GM18502 (cell line): ENCODE measurements at regions not wholly inside any gene's neighbourhood (a gene's known extent, or its start where the extent isn't known, plus 50 kb on each side); places are given as distances from the start of the nearest gene placed in this dataset.
"Not testable (repeated sequence)": the region's sequence is repeated elsewhere in the genome, so short reads cannot be mapped to it uniquely, and the experiment has no call there.

Experiments
- ATAC-seq: cut with Tn5 transposase; IDR thresholded peaks from one replicate; pipeline ENCODE4 v1.9.1; 2021; ENCODE audit warnings: mild to moderate bottlenecking; ENCODE audit not compliant: unreplicated experiment, poor library complexity

- no peak for ATAC-seq
These were observed 212.0 kb downstream of the RPAP3 start for GRCh38 chr12:47493801-47494200.

DNA sequence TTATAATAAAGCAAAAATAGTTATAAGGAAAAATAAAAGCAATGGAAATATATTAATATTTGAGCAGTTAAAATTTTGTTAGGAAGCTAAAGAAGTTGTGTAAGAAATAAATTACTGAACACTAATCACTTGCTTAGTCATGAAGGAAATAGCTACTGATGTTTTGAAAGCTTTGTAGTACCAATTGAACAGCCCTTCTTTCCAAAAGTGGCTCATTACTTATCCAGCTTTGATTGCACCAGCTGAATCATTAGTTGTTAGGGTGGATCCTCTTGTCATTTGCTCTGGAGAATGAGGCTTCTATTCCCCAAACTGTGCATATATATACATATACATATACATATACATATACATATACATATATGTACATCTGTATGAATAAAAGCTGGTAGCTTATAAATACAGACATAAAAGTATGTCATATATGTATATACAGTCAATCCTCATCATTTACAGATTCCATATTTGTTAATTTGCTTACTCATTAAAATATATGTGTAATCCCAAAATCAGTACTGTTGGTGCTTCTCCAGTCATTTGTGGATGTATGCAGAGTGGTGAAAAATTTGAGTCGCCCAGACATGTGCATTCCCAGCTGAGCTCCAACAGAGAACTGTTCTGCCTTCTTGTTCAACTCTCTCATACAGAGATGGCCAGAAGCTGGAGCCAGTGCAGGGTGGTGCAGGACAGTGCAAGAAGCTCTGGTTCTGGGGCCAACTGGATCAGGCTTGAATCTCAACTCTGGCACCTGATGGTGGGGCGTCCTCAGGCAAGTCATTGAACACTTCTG, 214.1 kb downstream of the RPAP3 start:
- ATAC-seq, result no peak

DNA sequence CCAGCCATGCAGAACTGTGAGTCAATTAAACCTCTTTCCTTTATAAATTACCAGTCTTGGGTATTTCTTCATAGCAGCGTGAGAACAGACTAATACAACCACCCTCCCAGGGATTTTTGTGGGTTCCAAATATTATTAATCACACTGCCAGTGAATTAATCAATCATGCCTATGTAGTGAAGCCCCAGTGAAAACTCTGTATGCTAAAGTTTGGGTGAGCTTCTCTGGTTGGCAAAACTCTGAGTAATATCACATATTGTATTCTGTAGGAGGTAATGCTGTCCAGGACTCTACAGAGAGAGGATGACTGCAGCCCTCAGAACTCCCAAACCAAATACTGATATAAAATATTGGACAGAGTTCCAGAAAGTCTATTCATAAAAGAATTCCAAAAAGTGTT, 216.9 kb downstream of the RPAP3 start:
- no peak for ATAC-seq

DNA sequence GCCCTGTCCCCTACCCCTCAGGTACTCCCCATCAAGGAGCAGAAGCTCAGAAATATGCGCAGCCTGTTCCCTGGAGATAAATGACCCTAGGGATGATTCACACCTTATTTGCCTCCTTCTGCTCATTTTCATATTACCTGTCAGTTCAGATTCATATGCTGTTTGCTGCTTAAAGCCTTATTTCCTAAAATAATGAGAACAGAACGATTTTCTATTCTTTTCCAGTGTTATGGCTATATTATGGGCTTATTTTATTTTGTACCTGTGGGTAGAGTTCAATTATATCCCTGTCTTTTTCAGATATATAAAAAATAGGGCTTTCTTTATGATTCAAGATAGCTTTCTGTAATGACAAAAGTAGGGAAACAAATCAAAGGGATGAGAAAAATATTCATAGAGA, 224.8 kb downstream of the RPAP3 start:
- no peak for ATAC-seq

DNA sequence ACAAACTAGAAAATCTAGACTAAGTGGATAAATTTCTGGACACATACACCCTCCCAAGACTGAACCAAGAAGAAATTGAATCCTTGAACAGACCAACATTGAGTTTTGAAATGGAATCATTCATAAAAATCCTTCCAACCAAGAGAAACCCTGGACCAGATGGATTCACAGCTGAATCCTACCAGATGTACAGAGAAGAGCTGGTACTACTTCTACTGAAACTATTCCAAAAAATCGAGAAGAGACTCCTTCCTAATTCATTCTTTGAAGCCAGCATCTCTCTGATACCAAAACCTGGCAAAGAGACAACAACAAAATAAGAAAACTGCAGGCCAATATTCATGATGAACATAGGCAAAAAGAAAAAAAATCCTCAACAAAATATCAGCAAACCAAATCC, 227.4 kb downstream of the RPAP3 start:
- ATAC-seq, result no peak

DNA sequence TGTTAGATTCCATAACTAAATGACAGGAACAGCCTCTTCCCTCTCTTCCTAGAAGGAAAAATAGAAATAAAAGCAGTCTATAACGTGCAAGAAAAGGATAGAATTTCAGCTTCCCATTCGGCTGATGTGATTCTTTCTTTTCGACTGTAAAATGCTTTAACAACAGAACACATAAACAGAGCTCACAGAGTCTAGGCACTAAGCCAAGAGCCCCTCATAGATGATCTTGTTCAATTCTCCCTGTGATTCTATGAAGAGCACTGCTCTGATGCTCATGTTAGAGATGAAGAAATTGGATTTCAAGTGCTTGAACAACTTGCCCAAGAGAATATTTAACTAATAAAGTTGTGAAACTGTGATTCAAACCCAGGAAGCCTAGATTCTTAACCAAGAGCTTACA, 232.7 kb downstream of the RPAP3 start:
- ATAC-seq, result no peak

GRCh38 chr12:47470349-47470748, 235.5 kb downstream of the RPAP3 start:
- ATAC-seq, result not testable (repeated sequence)

GRCh38 chr12:47463918-47464317, 241.9 kb downstream of the RPAP3 start:
- not testable (repeated sequence) for ATAC-seq

DNA sequence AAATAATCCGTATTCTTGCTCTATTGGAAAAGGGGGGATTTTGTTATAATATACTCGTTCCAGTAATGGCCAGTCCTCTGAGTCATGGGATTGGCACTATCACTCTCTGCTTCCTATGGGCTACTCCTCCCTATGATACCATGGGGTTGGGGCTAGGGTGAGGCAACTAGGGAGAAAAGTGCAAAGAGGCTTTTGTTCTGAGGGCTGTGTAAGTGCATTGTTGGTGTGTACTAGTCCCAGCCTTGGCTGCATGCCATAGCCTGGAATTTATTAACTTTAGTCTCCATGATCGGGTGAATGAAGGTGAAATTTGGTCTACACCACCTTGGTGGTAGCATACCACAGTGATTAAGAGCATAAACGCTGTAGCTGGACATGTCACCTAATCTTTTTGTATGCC, 247.6 kb downstream of the RPAP3 start:
- no peak for ATAC-seq

DNA sequence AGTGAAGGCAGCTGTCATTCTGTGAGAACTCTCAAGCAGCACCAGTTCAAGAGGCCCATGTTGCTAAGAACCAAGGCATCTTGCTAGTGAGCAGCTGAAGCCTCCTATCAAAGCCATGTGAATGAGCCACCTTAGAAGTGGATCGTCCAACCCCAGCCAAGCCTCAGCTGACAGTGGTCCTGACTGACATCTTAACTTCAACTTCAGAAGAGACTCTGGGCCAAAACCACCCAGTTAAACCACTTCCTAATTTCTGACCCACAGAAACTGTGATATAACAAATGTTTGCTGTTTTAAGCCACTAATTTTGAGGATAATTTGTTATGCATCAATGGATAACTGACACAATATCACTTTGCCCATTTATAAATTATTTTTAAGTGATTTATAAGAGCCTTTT, 256.0 kb downstream of the RPAP3 start:
- no peak for ATAC-seq

- ATAC-seq, result no peak
These were observed 263.5 kb downstream of the RPAP3 start for GRCh38 chr12:47442310-47442709.

- ATAC-seq, result no peak
These were observed 264.3 kb downstream of the RPAP3 start for GRCh38 chr12:47441490-47441889.

DNA sequence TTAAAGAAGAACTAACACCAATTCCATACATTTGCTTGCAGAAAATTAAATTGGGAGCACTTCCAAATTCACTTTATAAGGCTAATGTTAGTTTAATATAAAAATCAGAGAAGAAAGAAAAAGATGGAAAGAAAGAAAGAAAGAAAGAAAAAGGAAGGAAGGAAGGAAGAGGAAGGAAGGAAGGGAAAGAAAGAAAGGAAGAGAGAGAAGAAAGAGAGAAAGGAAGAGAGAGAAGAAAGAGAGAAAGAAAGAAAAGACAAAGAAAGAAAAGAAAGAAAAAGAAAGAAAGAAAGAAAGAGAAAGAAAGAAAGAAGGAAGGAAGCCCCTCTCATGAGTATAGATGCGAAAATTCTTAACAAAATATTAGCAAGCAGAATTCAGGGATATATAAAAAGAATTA, 267.7 kb downstream of the RPAP3 start:
- ATAC-seq, result no peak

DNA sequence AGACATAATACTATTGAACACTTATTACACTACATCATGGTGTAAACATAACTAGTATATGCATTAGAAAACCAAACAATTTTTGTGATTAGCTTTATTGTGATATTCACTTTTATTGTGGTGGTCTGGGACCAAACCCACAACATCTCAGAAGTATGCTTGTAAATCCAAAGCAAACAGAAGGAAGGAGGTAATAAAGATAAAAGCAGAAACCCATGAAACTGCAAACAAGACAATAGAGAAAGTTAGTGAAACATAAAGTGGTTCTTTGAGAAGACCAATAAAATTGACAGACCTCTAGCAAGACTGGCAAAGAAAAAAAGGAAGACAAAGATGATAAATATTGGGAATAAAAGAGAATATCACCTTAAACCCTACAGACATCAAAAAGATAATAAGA, 268.3 kb downstream of the RPAP3 start:
- ATAC-seq, result no peak

DNA sequence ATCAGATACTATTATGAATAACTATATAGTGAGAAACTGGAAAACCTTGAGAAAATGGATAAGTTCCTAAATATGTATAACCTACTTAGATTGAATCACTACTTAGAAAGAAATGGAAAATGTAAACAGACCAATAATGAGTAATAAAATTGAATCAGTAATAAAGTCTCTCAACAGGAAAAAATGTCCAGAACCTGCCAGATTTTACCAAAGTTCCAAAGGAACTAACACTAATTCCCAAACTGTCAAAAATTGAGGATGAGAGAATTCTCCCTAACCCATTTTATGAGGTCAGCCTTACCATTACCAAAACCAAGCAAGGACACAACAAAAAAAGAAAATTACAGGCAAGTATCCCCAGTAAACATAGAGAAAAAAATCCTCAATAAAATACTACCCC, 272.0 kb downstream of the RPAP3 start:
- ATAC-seq, result no peak

DNA sequence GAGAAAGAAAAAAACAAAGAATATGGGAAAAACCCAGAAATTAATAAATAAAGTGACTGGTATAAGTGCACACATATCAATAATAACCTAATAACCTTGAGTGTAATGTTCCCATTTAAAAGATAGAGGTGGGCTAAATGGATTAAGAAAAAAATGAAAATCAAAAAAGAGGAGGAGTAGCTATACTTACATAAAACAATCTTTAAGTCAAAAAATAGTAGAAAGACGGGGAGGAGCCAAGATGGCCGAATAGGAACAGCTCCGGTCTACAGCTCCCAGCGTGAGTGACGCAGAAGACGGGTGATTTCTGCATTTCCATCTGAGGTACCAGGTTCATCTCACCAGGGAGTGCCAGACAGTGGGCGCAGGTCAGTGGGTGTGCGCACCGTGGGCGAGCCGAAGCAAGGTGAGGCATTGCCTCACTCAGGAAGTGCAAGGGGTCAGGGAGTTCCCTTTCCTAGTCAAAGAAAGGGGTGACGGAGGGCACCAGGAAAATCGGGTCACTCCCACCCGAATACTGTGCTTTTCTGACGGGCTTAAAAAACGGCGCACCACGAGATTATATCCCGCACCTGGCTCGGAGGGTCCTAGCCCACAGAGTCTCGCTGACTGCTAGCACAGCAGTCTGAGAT, 279.0 kb downstream of the RPAP3 start:
- ATAC-seq, result not testable (repeated sequence)

DNA sequence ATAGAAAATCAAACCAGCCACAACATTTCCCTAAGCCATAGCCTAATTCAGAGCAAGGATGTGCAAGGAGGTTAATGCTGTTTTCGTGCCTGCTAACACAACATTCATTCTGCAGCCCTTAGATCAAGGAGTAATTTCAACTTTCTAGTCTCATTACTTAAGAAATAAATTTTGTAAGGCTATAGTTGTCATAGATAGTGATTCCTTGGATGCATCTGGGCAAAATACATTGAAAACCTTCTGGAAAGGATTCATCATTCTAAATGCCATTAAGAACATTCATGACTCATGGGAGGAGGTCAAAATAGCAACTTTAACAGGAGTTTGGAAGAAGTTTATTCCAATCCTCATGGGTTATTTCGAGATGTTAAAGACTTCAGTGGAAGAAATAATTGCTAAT, 283.2 kb downstream of the RPAP3 start:
- ATAC-seq, result no peak

- ATAC-seq, result no peak
These were observed 286.3 kb downstream of the RPAP3 start for GRCh38 chr12:47419497-47419896.

GRCh38 chr12:47417955-47418354, 287.9 kb downstream of the RPAP3 start:
- ATAC-seq, result no peak

DNA sequence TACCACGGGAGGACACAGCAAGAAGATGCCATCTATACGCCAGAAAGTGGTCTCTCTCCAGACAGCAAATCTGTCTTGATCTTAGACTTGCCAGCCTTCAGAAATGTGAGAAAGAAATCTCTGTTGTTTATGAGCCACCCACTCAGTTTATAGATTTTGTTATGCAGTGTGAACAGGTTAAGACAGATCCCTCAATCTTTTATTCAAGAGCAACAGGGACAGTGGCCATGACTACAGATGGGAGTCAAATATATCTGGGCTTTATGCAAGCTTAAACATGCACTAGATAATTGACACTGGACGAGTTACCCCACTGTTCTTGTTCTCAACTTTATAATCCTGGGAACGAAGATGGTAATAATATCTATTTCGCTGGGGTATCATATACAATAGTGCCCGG, 288.7 kb downstream of the RPAP3 start:
- no peak for ATAC-seq

- ATAC-seq, result no peak
These were observed 290.8 kb downstream of the RPAP3 start for GRCh38 chr12:47415054-47415453.

DNA sequence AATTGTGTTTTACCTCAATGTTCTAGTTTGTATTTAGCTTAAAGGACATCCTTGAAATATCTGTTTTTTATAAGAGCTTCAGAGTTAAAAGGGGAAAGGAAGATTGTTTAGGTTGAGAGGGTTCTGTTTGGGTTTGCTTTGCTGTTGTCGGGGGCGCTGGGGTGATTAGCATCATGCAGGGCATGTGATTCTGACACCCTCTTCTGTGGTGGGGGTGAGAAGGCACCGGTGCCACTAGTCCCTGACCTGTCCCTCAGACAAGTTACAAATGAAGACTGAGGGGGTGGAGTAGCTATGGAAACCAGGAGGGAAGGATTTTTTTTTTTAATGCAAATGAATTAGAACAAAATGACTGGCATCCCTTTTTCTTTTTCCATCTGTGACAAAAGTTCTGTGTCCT, 291.3 kb downstream of the RPAP3 start:
- ATAC-seq, result no peak
